Breast epithelium (tissue), 3 donors: ENCODE measurements at regions not wholly inside any gene's neighbourhood (a gene's known extent, or its start where the extent isn't known, plus 50 kb on each side); places are given as distances from the start of the nearest gene placed in this dataset.

Source experiments
- POLR2A ChIP-seq: fragments of 450-650 bp; IDR thresholded peaks from one replicate; pipeline ENCODE4 v1.6.1; 2016; ENCODE audit warnings: antibody characterized with exemption, mild to moderate bottlenecking, moderate library complexity
- POLR2AphosphoS5 ChIP-seq, 3 donors: sonication (generic); formaldehyde crosslinking; IDR thresholded peaks; one replicate each; pipeline ENCODE4 v1.6.1; 2017; ENCODE audit warnings: antibody characterized with exemption in 3 of 3
- TF ChIP-seq, protein P1 (sequence below), 3 donors: fragments of 450-650 bp; IDR thresholded peaks; one replicate each; pipeline ENCODE4 v1.5.1; 2016 to 2017; ENCODE audit warnings: antibody characterized with exemption in 3 of 3, mild to moderate bottlenecking in 3 of 3, moderate library complexity in 3 of 3

DNA sequence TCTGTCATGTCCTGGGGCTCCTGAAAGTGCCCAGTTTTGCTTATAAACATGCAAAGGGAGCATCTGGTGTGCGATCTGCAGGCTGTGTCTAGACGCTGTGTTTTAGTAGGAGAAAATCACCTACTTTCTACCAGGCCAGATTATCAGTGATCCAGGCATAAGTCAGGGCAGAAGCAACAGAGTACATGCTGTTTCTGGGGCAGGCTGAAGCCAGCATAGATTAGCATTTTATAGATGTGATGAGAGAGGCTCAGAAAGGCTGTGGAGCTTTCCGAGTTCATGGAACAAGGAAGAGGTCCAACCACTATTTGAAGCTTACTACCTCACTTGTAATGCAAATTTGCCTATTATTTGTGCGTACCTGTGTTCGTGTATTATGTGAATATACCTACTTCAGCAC is 1208.4 kb upstream of the TENM4 start:
- TF ChIP-seq, protein P1, sequence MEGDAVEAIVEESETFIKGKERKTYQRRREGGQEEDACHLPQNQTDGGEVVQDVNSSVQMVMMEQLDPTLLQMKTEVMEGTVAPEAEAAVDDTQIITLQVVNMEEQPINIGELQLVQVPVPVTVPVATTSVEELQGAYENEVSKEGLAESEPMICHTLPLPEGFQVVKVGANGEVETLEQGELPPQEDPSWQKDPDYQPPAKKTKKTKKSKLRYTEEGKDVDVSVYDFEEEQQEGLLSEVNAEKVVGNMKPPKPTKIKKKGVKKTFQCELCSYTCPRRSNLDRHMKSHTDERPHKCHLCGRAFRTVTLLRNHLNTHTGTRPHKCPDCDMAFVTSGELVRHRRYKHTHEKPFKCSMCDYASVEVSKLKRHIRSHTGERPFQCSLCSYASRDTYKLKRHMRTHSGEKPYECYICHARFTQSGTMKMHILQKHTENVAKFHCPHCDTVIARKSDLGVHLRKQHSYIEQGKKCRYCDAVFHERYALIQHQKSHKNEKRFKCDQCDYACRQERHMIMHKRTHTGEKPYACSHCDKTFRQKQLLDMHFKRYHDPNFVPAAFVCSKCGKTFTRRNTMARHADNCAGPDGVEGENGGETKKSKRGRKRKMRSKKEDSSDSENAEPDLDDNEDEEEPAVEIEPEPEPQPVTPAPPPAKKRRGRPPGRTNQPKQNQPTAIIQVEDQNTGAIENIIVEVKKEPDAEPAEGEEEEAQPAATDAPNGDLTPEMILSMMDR (IDR thresholded peaks at IDR 0.05), result no peak
- TF ChIP-seq POLR2A (no peak), POLR2AphosphoS5 (IDR thresholded peaks at IDR 0.05) (no peak)
